Activated naive CD8-positive, alpha-beta T cell treated with anti-CD3 and anti-CD28 coated beads, Interleukin-2, amount 50 U/mL, for 24 hours (primary cell): ENCODE measurements at regions not wholly inside any gene's neighbourhood (a gene's known extent, or its start where the extent isn't known, plus 50 kb on each side); places are given as distances from the start of the nearest gene placed in this dataset.
"Not testable (repeated sequence)": the region's sequence is repeated elsewhere in the genome, so short reads cannot be mapped to it uniquely, and the experiment has no call there.

Experiments used
- ATAC-seq: fragments of 150-1000 bp; cut with Tn5 transposase; one replicate; pipeline ENCODE4 v1.10.0; 2021
- DNase-seq: peaks from one replicate; pipeline ENCODE4 v3.0.0; 2021
- H3K27ac Mint-ChIP-seq: one replicate; pipeline ENCODE4 v1.8.0; 2021; ENCODE audit warnings: mild to moderate bottlenecking, mixed read lengths
- H3K27me3 Mint-ChIP-seq: one replicate; pipeline ENCODE4 v1.8.0; 2021; ENCODE audit warnings: mixed read lengths
- H3K36me3 Mint-ChIP-seq: one replicate; pipeline ENCODE4 v1.8.0; 2021; ENCODE audit warnings: low read depth, mixed read lengths
- H3K4me1 Mint-ChIP-seq: one replicate; pipeline ENCODE4 v1.8.0; 2021; ENCODE audit warnings: mixed read lengths
- H3K4me3 Mint-ChIP-seq: one replicate; pipeline ENCODE4 v1.8.0; 2021; ENCODE audit warnings: mild to moderate bottlenecking, moderate library complexity, mixed read lengths
- H3K9me3 Mint-ChIP-seq: one replicate; pipeline ENCODE4 v1.8.0; 2021; ENCODE audit warnings: mixed read lengths

DNA sequence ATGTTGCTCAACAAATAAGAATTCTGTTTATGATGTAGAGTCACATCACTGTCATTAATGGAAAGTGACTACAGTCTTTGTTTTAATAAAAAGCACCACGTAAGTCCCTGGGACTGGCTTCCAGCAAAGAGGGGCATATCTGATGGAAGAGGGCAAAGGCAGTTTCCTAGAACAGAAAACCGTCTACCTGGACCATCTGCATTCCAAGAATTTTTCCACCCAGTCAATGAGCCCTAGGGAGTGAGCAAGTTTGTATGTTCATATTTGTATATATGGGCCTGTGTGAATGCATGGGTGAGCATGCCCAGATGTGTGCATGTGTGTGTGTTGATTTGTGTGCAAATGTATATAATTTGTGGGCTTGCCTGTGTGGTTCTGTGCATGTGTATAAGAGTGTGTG lies 156.8 kb upstream of the SEMA6A start:
- H3K4me3 Mint-ChIP-seq = no peak overlapping the region
- no peaks in the 10 kb centered on the region for H3K9me3 Mint-ChIP-seq
- no peak for DNase-seq
- H3K36me3 Mint-ChIP-seq = no peaks in the 10 kb centered on the region
- peaks cover 3% of the 10 kb centered on the region for H3K27me3 Mint-ChIP-seq
- ATAC-seq = no peak
- H3K27ac Mint-ChIP-seq = no peak overlapping the region
- H3K4me1 Mint-ChIP-seq = no peaks in the 10 kb centered on the region

DNA sequence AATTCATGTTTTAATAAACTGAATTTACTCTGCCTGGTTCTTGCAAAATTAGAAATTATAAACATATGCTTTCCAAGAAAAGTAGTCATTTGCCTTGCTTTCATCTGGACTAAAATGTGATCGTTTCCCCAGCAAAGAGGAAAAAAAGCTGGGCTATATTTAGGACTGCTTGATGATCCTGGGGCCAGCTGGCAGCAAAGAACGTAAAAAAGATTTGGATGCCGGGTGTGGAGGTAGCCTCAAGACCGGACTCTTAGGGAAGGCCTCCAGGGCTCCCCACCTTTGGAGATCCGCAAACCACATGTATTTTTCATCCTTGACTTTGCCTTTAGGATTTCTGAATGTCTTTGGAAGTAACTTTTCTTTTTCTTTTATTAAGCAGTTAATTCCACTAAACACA lies 156.1 kb upstream of the SEMA6A start:
- no peaks in the 10 kb centered on the region for H3K9me3 Mint-ChIP-seq
- no peak overlapping the region for H3K27ac Mint-ChIP-seq
- no peaks in the 10 kb centered on the region for H3K4me1 Mint-ChIP-seq
- ATAC-seq (no peak), DNase-seq (no peak)
- H3K4me3 Mint-ChIP-seq = no peak overlapping the region
- peaks cover 4% of the 10 kb centered on the region for H3K27me3 Mint-ChIP-seq
- H3K36me3 Mint-ChIP-seq = no peaks in the 10 kb centered on the region

DNA sequence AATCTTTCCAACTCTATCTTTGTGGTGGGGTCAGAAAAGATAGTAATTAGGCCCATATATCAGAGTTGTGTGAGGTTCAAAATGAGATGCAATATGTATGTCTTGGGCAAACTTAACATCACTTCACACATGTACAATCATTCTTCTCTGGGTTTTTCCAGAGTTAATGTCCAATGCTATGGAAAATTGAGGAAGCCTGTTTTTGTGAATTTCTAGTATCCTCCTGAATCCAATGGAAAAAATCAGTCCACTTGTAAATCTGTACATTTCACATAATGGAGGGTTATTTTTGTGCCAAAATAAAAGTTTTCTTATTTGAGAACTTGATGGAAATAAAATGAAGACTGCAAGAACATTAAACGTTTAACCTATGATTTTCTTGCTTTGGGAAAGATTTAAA lies 155.6 kb upstream of the SEMA6A start:
- H3K9me3 Mint-ChIP-seq = no peaks in the 10 kb centered on the region
- no peak overlapping the region for H3K27ac Mint-ChIP-seq
- ATAC-seq = no peak
- H3K4me3 Mint-ChIP-seq = no peak overlapping the region
- peaks cover 5% of the 10 kb centered on the region for H3K27me3 Mint-ChIP-seq
- DNase-seq = no peak
- no peaks in the 10 kb centered on the region for H3K4me1 Mint-ChIP-seq
- no peaks in the 10 kb centered on the region for H3K36me3 Mint-ChIP-seq

DNA sequence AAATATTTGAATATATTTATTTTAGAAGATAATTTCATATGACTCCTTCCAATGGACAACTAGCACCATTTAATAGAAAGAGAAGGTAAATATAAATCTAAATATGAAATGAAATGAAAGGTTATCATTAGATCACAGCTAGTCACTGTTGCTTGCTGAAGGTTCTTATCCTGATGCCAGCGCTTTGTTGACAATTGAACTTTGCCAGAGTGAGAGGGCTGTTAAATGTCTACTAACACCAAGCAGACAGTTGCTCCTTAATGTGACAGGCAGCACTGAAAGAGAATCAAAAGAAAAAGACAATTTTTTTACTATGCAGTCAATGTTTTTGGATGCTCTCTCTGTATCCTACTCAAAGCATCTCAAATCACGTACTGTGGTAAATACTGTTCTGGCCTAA lies 152.6 kb upstream of the SEMA6A start:
- Mint-ChIP-seq H3K27me3 (peaks cover 5% of the 10 kb centered on the region), H3K9me3 (no peaks in the 10 kb centered on the region), H3K27ac (no peak overlapping the region), H3K4me3 (no peak overlapping the region), H3K36me3 (no peaks in the 10 kb centered on the region), H3K4me1 (no peaks in the 10 kb centered on the region)
- ATAC-seq (no peak), DNase-seq (no peak)

DNA sequence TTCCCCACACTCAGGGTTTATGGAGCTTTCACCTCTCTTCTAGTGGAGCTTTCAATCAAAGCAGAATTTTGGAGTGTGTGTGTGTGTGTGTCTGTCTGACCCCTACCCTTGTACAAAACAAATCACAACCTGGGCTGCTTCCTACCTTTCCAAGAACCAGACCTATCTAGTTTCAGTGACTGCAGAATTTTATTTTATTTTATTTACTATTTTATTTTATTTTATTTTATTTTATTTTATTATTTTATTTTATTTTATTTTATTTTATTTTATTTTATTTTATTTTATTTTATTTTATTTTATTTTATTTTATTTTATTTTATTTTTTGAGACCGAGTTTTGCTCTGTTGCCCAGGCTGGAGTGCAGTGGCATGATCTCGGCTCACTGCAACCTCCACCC lies 151.6 kb upstream of the SEMA6A start:
- H3K9me3 Mint-ChIP-seq = not testable (repeated sequence)

DNA sequence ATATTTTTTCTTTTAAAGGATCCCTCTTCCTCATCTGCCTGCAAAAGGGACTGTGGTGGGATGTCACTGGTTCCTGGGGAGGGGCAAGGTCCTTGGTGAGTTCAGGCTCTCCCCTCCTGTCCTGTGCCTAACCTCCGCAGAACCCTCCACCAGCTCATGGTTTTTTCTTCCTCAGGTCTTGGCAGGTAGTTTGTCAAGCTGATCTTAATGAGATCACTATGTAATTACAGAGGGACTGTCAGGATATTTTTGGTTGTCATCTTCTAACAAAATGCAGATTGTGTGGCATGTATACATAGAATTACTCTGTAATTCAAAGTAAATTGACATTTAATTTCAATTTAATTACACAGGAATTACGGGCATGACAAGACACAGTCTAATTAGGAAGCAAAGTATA lies 150.3 kb upstream of the SEMA6A start:
- ATAC-seq (no peak), DNase-seq (no peak)
- no peaks in the 10 kb centered on the region for H3K36me3 Mint-ChIP-seq
- no peak overlapping the region for H3K4me3 Mint-ChIP-seq
- no peaks in the 10 kb centered on the region for H3K9me3 Mint-ChIP-seq
- H3K27ac Mint-ChIP-seq = no peak overlapping the region
- H3K27me3 Mint-ChIP-seq = peaks cover 2% of the 10 kb centered on the region
- H3K4me1 Mint-ChIP-seq = no peaks in the 10 kb centered on the region

More for the DNA sequence above, 151.6 kb upstream of the SEMA6A start:
- not testable (repeated sequence) for ATAC-seq, DNase-seq, H3K36me3 Mint-ChIP-seq, H3K27me3 Mint-ChIP-seq, H3K4me3 Mint-ChIP-seq, H3K27ac Mint-ChIP-seq, H3K4me1 Mint-ChIP-seq

DNA sequence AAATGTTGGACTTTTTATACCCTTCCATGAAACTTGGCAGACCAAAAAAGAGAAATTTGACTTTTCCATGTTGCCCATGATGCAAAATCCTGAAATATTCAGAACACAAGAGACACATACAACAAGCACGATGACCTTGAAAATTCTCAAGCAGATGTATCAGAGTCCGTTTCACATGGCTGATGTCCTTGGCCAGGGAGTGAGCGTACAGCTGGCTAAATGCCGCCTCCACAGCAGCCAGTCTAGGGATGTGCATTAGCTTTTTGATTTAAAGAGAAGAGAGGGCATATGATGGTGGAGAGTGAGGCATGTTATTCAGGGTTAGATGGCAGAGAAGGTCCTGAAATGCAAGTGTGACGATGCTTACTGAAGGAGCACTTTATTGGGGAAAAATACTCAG lies 148.0 kb upstream of the SEMA6A start:
- ATAC-seq (no peak), DNase-seq (no peak)
- Mint-ChIP-seq H3K4me1 (no peaks in the 10 kb centered on the region), H3K9me3 (no peaks in the 10 kb centered on the region), H3K4me3 (no peak overlapping the region), H3K36me3 (no peaks in the 10 kb centered on the region), H3K27me3 (peaks cover 2% of the 10 kb centered on the region), H3K27ac (no peak overlapping the region)

DNA sequence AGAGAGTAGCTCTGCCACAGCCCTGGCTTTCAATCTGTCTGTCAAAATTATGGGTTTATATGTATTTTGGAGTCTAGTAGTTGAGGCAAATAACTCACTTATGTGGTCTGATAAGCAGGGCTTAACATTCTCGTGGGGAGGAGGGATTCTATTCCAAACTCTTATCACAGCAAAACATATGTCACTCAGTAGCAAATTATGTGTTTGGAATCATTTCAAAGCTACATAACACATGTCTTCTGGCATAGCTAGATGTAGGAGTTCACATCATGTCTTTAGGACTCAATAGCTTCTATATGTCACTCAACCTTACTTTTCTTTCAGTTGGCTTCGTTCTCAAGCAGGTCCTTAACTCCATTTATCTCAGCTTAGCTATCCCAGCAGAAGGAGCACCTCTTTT lies 144.5 kb upstream of the SEMA6A start:
- H3K27ac Mint-ChIP-seq = no peak overlapping the region
- no peak for ATAC-seq
- no peaks in the 10 kb centered on the region for H3K4me1 Mint-ChIP-seq
- no peaks in the 10 kb centered on the region for H3K36me3 Mint-ChIP-seq
- H3K4me3 Mint-ChIP-seq = no peak overlapping the region
- H3K9me3 Mint-ChIP-seq = no peaks in the 10 kb centered on the region
- H3K27me3 Mint-ChIP-seq = no peaks in the 10 kb centered on the region
- no peak for DNase-seq

DNA sequence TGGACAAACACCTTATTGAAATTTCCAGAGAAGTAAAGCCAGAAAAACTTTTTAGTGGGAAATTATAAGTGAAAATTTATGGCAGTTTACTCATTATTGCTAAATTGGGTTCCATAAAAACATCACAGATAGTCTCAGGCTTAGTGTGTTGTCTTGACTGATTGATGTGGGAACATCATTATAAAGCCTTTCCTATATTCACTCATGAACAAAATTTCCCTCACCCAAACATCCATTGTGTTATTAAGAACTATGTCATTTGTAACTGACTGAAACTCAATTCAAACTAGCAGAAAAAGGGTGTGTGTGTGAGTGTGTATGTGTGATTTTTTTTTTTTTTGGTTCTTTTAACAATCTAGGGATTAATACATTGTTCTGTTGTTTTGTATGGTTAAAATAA lies 143.7 kb upstream of the SEMA6A start:
- Mint-ChIP-seq H3K4me1 (no peaks in the 10 kb centered on the region), H3K9me3 (no peaks in the 10 kb centered on the region), H3K27me3 (no peaks in the 10 kb centered on the region), H3K4me3 (no peak overlapping the region), H3K36me3 (no peaks in the 10 kb centered on the region), H3K27ac (no peak overlapping the region)
- no peak for DNase-seq
- ATAC-seq = no peak

DNA sequence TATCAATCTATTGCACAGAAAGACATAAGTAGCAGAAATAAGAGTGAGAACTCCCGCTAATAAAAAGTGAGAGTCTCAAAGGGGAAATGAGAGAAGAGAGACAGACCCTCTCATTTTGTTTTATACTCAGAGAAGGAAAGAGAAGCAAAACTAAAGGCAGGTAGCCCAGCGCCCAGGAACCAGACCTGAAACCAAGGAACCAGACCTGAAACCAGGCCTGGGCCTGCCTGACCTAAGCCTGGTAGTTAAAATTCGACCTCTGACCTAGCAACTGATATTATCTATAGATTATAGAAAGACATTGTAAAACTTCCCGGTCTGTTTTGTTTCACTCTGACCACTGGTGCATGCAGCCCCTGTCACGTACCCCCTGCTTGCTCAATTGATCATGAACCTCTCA lies 134.5 kb upstream of the SEMA6A start:
- H3K4me3 Mint-ChIP-seq = no peak overlapping the region
- H3K4me1 Mint-ChIP-seq = no peaks in the 10 kb centered on the region
- H3K9me3 Mint-ChIP-seq = no peaks in the 10 kb centered on the region
- no peaks in the 10 kb centered on the region for H3K36me3 Mint-ChIP-seq
- ATAC-seq = no peak
- DNase-seq = no peak
- no peak overlapping the region for H3K27ac Mint-ChIP-seq
- H3K27me3 Mint-ChIP-seq = no peaks in the 10 kb centered on the region

DNA sequence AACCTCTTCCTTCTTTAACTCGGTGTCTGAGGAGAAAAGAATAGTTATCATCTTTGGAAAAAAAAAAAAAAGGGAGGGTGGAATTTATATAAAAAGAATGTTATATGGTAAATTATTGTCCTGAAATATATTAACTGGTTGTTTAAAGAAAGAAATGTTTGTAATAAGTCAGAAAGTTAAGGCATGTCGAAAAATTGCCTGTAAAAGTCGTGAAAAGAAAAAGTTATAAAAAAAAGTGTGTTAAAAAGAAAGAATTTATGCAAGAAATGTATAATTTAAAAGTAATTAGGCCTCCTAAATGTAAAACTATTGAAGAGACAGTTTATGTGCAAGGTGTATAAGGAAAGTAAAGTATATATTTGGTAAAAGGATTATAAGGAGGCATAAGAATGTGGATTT lies 130.5 kb upstream of the SEMA6A start:
- DNase-seq, H3K36me3 Mint-ChIP-seq, H3K27ac Mint-ChIP-seq, H3K4me3 Mint-ChIP-seq, H3K9me3 Mint-ChIP-seq, H3K27me3 Mint-ChIP-seq, H3K4me1 Mint-ChIP-seq, ATAC-seq: not testable (repeated sequence)

DNA sequence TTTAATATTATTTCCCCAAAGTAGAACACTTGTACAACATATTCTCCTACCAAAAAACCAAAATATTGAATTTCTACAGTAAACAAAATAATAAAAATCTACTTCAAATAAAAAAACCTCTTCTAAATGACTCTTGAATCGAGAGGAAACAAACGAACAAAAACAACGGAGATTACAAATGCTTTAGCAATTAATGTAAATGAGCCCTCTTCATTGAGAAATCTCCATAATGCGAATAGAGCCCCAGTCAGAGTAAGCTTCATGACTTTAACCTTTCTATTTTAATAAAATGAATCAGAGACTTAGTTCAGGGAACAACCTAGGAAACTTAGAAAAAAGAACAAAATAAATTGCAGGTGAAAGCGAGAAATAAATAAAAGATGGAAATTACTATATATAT lies 129.3 kb upstream of the SEMA6A start:
- Mint-ChIP-seq H3K9me3 (no peaks in the 10 kb centered on the region), H3K27ac (no peak overlapping the region), H3K27me3 (no peaks in the 10 kb centered on the region), H3K36me3 (no peaks in the 10 kb centered on the region), H3K4me1 (no peaks in the 10 kb centered on the region), H3K4me3 (no peak overlapping the region)
- no peak for ATAC-seq
- no peak for DNase-seq

DNA sequence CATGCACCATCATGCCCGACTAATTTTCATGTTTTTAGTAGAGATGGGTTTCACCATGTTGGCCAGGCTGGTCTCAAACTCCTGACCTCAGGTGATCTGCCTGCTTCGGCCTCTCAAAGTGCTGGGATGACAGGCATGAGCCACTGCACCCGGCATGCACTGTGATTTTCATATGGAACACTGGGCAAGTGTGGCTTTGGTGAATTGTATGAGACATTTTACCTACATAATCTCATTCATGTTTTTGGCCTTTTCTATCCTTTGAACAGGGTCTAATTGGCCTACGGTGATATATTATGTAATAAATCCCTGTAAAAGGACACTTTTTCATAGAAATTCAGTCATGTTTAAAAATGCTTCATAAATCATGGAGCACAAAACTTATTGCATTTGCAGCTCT lies 128.7 kb upstream of the SEMA6A start:
- H3K36me3 Mint-ChIP-seq = no peaks in the 10 kb centered on the region

DNA sequence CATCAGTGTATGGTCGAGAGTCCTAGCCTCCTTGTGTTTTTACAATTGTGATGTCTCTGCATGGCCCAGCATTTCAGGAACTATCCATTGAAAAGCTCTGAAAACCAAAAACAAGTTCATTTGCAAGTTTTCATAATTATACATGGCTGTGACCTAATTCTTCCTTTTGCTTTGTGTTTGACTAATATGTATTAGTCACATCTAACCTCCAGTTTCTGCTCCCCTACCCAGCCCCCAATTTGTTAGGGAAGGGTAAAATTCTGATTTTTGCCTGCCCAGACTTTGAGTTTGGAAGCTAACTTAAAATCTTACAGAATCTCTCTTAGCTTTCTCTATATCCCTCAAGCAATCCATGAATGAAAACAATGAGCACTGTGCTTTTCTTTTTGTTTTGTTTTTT lies 128.2 kb upstream of the SEMA6A start:
- no peak overlapping the region for H3K4me3 Mint-ChIP-seq
- no peaks in the 10 kb centered on the region for H3K27me3 Mint-ChIP-seq
- H3K9me3 Mint-ChIP-seq = no peaks in the 10 kb centered on the region
- no peaks in the 10 kb centered on the region for H3K36me3 Mint-ChIP-seq
- ATAC-seq (no peak), DNase-seq (no peak)
- H3K27ac Mint-ChIP-seq = no peak overlapping the region
- no peaks in the 10 kb centered on the region for H3K4me1 Mint-ChIP-seq

More for the DNA sequence above, 128.7 kb upstream of the SEMA6A start:
- Mint-ChIP-seq H3K27ac (no peak overlapping the region), H3K4me1 (no peaks in the 10 kb centered on the region), H3K9me3 (no peaks in the 10 kb centered on the region), H3K4me3 (no peak overlapping the region), H3K27me3 (no peaks in the 10 kb centered on the region)
- ATAC-seq = no peak
- no peak for DNase-seq

DNA sequence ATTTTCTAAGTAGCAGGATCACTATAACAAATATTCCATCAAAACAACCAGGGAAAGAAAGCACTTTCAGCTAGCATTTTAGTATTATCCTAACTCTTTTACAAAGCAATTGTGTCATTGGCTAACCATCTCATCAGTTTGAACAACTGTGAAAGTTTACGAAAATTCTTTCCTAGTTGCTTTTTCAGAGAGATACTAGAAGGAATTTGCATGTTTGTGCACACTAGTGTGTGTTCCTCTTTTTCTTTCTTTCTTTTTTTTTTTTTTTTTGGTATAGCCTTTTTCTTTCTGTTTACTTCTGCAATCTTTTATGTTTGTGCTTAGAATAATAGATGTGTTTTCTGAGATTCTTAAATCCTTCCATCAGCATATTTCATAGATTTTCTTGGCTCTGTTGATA lies 124.7 kb upstream of the SEMA6A start:
- no peak overlapping the region for H3K27ac Mint-ChIP-seq
- no peaks in the 10 kb centered on the region for H3K9me3 Mint-ChIP-seq
- no peaks in the 10 kb centered on the region for H3K4me1 Mint-ChIP-seq
- DNase-seq = no peak
- no peaks in the 10 kb centered on the region for H3K27me3 Mint-ChIP-seq
- no peak overlapping the region for H3K4me3 Mint-ChIP-seq
- ATAC-seq = no peak
- no peaks in the 10 kb centered on the region for H3K36me3 Mint-ChIP-seq

DNA sequence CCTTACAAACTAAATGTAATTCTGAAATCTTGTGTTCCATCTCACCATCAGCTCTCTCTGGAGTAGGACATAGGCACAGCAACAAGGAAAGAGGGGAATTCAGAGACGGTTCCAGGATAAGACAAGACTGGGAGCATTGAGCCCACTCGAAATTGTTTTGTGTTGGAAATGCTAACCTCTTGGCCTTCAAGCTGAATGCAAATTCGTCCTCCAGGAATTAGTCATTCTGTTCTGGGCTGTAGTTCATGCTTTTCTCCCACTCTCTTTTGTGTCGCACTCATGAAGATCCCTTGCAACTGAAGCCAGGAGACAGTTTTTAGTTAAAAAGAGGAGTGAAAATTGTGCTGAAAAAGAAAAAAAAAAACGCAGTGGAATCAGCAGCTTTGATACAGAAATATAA lies 121.7 kb upstream of the SEMA6A start:
- H3K27ac Mint-ChIP-seq = no peak overlapping the region
- no peak for DNase-seq
- H3K9me3 Mint-ChIP-seq = no peaks in the 10 kb centered on the region
- no peaks in the 10 kb centered on the region for H3K27me3 Mint-ChIP-seq
- no peak for ATAC-seq
- H3K4me3 Mint-ChIP-seq = no peak overlapping the region
- no peaks in the 10 kb centered on the region for H3K36me3 Mint-ChIP-seq
- no peaks in the 10 kb centered on the region for H3K4me1 Mint-ChIP-seq
